IMR-90 (cell line): ENCODE measurements at regions not wholly inside any gene's neighbourhood (a gene's known extent, or its start where the extent isn't known, plus 50 kb on each side); places are given as distances from the start of the nearest gene placed in this dataset.

Experiments used
- ATAC-seq: fragments of 200-7000 bp; cut with Tn5 transposase; 2 replicates; pipeline ENCODE4 v1.9.1; 2020; ENCODE audit warnings: low read depth, mild to moderate bottlenecking, moderate library complexity
- BruUV-seq: library from RNA; stranded (reverse); fragments of 400-500 nt; replicated peaks from 2 replicates; lab custom pipeline; 2021; lab: Mats Ljungman, UMichigan
- CTCF ChIA-PET: fragments of 300-600 bp; formaldehyde crosslinking; extraction: SDS; loops from one replicate; lab custom pipeline; 2021; ENCODE audit warnings: antibody characterized with exemption; lab: Yijun Ruan, JAX
- POLR2A ChIA-PET: fragments of 300-600 bp; sonication (Branson Sonifier 250); formaldehyde crosslinking; loops from one replicate; lab custom pipeline; 2022; ENCODE audit warnings: antibody characterized with exemption; ENCODE audit not compliant: unreplicated experiment; lab: Charles Lee
- DNase-seq: peaks from one replicate; pipeline ENCODE4 v3.0.0; 2013
- H2AFZ ChIP-seq: replicated peaks from 2 replicates; pipeline ENCODE3; 2013; ENCODE audit warnings: low read length, mild to moderate bottlenecking; ENCODE audit not compliant: poor library complexity
- H2AK5ac ChIP-seq: 2 replicates; pipeline ENCODE4 v1.6.1; 2013; ENCODE audit warnings: low read depth, low read length, inconsistent platforms
- H2AK9ac ChIP-seq: replicated peaks from 2 replicates; pipeline ENCODE3; 2013; ENCODE audit warnings: mild to moderate bottlenecking, low read depth, low read length, moderate library complexity; ENCODE audit not compliant: poor library complexity
- H2BK120ac ChIP-seq: 2 replicates; pipeline ENCODE4 v1.6.1; 2013; ENCODE audit warnings: low read depth, low read length, inconsistent platforms
- H2BK15ac ChIP-seq: 3 replicates; pipeline ENCODE4 v1.6.1; 2013; ENCODE audit warnings: low read depth, low read length, inconsistent platforms
- H2BK20ac ChIP-seq: 2 replicates; pipeline ENCODE4 v1.6.1; 2013; ENCODE audit warnings: low read depth, mild to moderate bottlenecking, inconsistent platforms, low read length, moderate library complexity
- H2BK5ac ChIP-seq: 2 replicates; pipeline ENCODE4 v1.6.1; 2013; ENCODE audit warnings: mild to moderate bottlenecking, low read depth, low read length, inconsistent platforms; ENCODE audit not compliant: poor library complexity, severe bottlenecking
- H3K14ac ChIP-seq: replicated peaks from 2 replicates; pipeline ENCODE4 v1.6.1; 2013; ENCODE audit warnings: low read depth, low read length, inconsistent platforms
- H3K18ac ChIP-seq: 2 replicates; pipeline ENCODE4 v1.6.1; 2013; ENCODE audit warnings: low read depth, low read length, control low read depth
- H3K23ac ChIP-seq: 2 replicates; pipeline ENCODE4 v1.6.1; 2013; ENCODE audit warnings: low read depth, low read length, inconsistent platforms
- H3K27ac ChIP-seq: 2 replicates; pipeline ENCODE4 v1.5.1; 2013; ENCODE audit warnings: mild to moderate bottlenecking, control low read depth, low read length; ENCODE audit not compliant: insufficient read depth
- H3K27me3 ChIP-seq: 2 replicates; pipeline ENCODE4 v1.6.1; 2013; ENCODE audit warnings: low read length; ENCODE audit not compliant: control insufficient read depth, insufficient read depth
- H3K36me3 ChIP-seq: 2 replicates; pipeline ENCODE4 v1.6.1; 2013; ENCODE audit warnings: low read length, mixed read lengths; ENCODE audit not compliant: control insufficient read depth, insufficient read depth
- H3K4ac ChIP-seq: 2 replicates; pipeline ENCODE4 v1.6.1; 2013; ENCODE audit warnings: low read depth, low read length, inconsistent platforms
- H3K4me1 ChIP-seq: 2 replicates; pipeline ENCODE4 v1.6.1; 2013; ENCODE audit warnings: low read length, mixed read lengths; ENCODE audit not compliant: control insufficient read depth, insufficient read depth
- H3K4me2 ChIP-seq: 2 replicates; pipeline ENCODE4 v1.6.1; 2013; ENCODE audit warnings: low read depth, mild to moderate bottlenecking, control low read depth, low read length, moderate library complexity
- H3K4me3 ChIP-seq: 2 replicates; pipeline ENCODE4 v1.5.1; 2013; ENCODE audit warnings: low read depth, mild to moderate bottlenecking, control low read depth, low read length, moderate library complexity; ENCODE audit not compliant: insufficient read depth
- H3K56ac ChIP-seq: 2 replicates; pipeline ENCODE4 v1.6.1; 2013; ENCODE audit warnings: low read length, inconsistent platforms; ENCODE audit not compliant: insufficient read depth; ENCODE audit errors: extremely low read depth
- H3K79me1 ChIP-seq, 2 experiments: 2 replicates each; pipeline ENCODE4 v1.6.1; 2013; ENCODE audit warnings: low read length in 2 of 2, inconsistent platforms in 1 of 2, low read depth in 1 of 2
- H3K9ac ChIP-seq: 2 replicates; pipeline ENCODE4 v1.6.1; 2013; ENCODE audit warnings: low read depth, low read length, control low read depth
- H3K9me1 ChIP-seq: 2 replicates; pipeline ENCODE4 v1.6.1; 2013; ENCODE audit warnings: low read length, inconsistent platforms; ENCODE audit not compliant: insufficient read depth
- H3K9me3 ChIP-seq: 2 replicates; pipeline ENCODE4 v1.6.1; 2013; ENCODE audit warnings: low read length; ENCODE audit not compliant: control insufficient read depth, insufficient read depth
- H4K20me1 ChIP-seq: 2 replicates; pipeline ENCODE4 v1.6.1; 2013; ENCODE audit warnings: low read length, inconsistent platforms; ENCODE audit not compliant: insufficient read depth
- H4K5ac ChIP-seq: 2 replicates; pipeline ENCODE4 v1.6.1; 2013; ENCODE audit warnings: mild to moderate bottlenecking, low read depth, low read length, control low read depth
- H4K8ac ChIP-seq, 2 experiments: 2 replicates each; pipeline ENCODE4 v1.6.1; 2013; ENCODE audit warnings: low read depth in 2 of 2, low read length in 2 of 2, control low read depth in 1 of 2, inconsistent platforms in 1 of 2
- H4K91ac ChIP-seq: 2 replicates; pipeline ENCODE4 v1.6.1; 2013; ENCODE audit warnings: low read depth, low read length, inconsistent platforms; ENCODE audit not compliant: insufficient read depth
- BHLHE40 ChIP-seq: fragments of 150-350 bp; IDR thresholded peaks from 2 replicates; pipeline ENCODE4 v1.6.1; 2016; ENCODE audit warnings: mild to moderate bottlenecking, low read depth, low read length
- FOS ChIP-seq: fragments of 150-350 bp; IDR thresholded peaks from 2 replicates; pipeline ENCODE4 v1.6.1; 2016; ENCODE audit warnings: low read depth, low read length
- WGBS, 2 experiments: methylation state at CpG; one replicate each; pipeline versions ENCODE4 v1.1.5 to v1.1.7; 2013; ENCODE audit warnings: missing lambda C conversion rate in 2 of 2; ENCODE audit not compliant: insufficient read length in 1 of 2; ENCODE audit errors: extremely low coverage in 2 of 2; 5-methylcytosine and 5-hydroxymethylcytosine counted together
- dilution Hi-C: fragments of 300-500 bp; cut with HindIII; formaldehyde crosslinking; loops from one replicate; pipeline ENCODE4 v1.14.3; 2018; ENCODE audit warnings: low sequenced_read_pairs; ENCODE audit not compliant: unreplicated experiment
- in situ Hi-C: fragments of 300-500 bp; cut with MboI; formaldehyde crosslinking; loops from 3 replicates; pipeline ENCODE4 v1.14.3; 2019; ENCODE audit warnings: low sequenced_read_pairs, inconsistent platforms, mixed read lengths
- intact Hi-C: fragments of 100-400 bp; cut with micrococcal nuclease; formaldehyde crosslinking; loops from 2 replicates; pipeline ENCODE4 v1.10.0; 2022

DNA sequence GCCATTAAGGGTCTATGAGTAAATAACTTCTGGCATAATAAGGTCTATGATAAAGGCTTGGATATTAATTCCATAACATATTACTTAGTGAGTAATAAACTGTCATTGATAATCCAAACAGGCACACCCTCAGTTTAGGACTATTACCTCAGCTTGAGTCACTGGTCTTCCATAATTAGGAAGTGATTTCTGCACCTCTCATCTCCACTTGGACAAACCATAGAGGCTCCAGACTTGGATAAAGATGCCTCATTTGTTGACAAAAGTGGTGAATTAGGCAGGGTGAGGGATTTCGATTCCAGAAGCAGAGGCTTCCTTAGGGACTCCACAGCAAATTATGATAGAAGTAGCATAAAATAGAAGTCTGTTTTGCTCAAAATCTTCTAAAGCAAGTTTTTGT, 127.5 kb upstream of the MTAP start:
- Histone ChIP-seq H4K20me1 (no peaks in the 10 kb centered on the region), H3K4me1 (peaks cover 11% of the 10 kb centered on the region), H2AFZ (no peak overlapping the region), H4K8ac (peak overlapping the region; percentile 27 to 30; a peak in 1 of 4 replicates), H2BK20ac (peak overlapping the region; percentile 36; the same call in 1 of the 2 replicates), H2AK5ac (no peak overlapping the region), H3K9ac (no peak overlapping the region), H2AK9ac (no peak overlapping the region), H3K9me1 (peaks cover 3% of the 10 kb centered on the region; the same call in 1 of the 2 replicates), H3K4ac (no peak overlapping the region), H2BK5ac (peak overlapping the region; percentile 80), H3K27ac (no peak overlapping the region), H3K14ac (peak overlapping the region; percentile 14; the same call in 1 of the 2 replicates), H3K79me1 (peaks cover 0 to 11% of the 10 kb centered on the region in 2 experiments; a peak in 1 of 4 replicates), H3K36me3 (no peaks in the 10 kb centered on the region), H3K23ac (no peak overlapping the region; the same call in 1 of the 2 replicates), H2BK120ac (peak overlapping the region; percentile 51; the same call in 1 of the 2 replicates), H4K5ac (peak overlapping the region; percentile 15; the same call in 1 of the 2 replicates), H4K91ac (no peak overlapping the region), H3K18ac (no peak overlapping the region; the same call in 1 of the 2 replicates), H3K56ac (no peak overlapping the region), H3K4me3 (no peak overlapping the region), H2BK15ac (no peak overlapping the region), H3K4me2 (no peak overlapping the region; the same call in 1 of the 2 replicates), H3K27me3 (no peaks in the 10 kb centered on the region), H3K9me3 (no peaks in the 10 kb centered on the region)
- intact Hi-C loops (loop anchor here (5.0 kb wide), 1 partner anchor 98 kb away; no protein-coding TSS in a partner anchor), in situ Hi-C loops (loop anchor here (25.0 kb wide), 2 partner anchors 112 to 338 kb away; partner anchors contain the start of gene KLHL9), dilution Hi-C loops (no loop called here)
- DNase-seq (peak; percentile 61), ATAC-seq (no peak)
- TF ChIP-seq FOS (peak; percentile 27; the same call in 1 of the 2 replicates), BHLHE40 (no peak)
- BruUV-seq, result no TSS peak
- ChIA-PET POLR2A (no interaction called here), CTCF (no interaction called here)
- no CpG with 5 or more reads among the region's 1 CpG for WGBS, 2 experiments
